Loucy (cell line): ENCODE measurements at regions not wholly inside any gene's neighbourhood (a gene's known extent, or its start where the extent isn't known, plus 50 kb on each side); places are given as distances from the start of the nearest gene placed in this dataset.

Source experiments
- CTCF ChIP-seq: fragments of 200-600 bp; sonication (generic); conservative IDR thresholded peaks from 2 replicates; pipeline ENCODE4 v1.5.1; 2014; ENCODE audit warnings: mild to moderate bottlenecking, antibody characterized with exemption, low read length
- EZH2phosphoT487 ChIP-seq: fragments of 200-600 bp; IDR thresholded peaks from 2 replicates; pipeline ENCODE4 v1.6.1; 2018; ENCODE audit warnings: antibody characterized with exemption, mild to moderate bottlenecking, moderate library complexity, borderline replicate concordance

GRCh38 chrX:45447331-45447730 lies 246.7 kb upstream of the DIPK2B start:
- TF ChIP-seq CTCF (no peak), EZH2phosphoT487 (no peak)
